ENCODE measurements at regions not wholly inside any gene's neighbourhood (a gene's known extent, or its start where the extent isn't known, plus 50 kb on each side); places are given as distances from the start of the nearest gene placed in this dataset.
"Not testable (repeated sequence)": the region's sequence is repeated elsewhere in the genome, so short reads cannot be mapped to it uniquely, and the experiment has no call there.

DNA sequence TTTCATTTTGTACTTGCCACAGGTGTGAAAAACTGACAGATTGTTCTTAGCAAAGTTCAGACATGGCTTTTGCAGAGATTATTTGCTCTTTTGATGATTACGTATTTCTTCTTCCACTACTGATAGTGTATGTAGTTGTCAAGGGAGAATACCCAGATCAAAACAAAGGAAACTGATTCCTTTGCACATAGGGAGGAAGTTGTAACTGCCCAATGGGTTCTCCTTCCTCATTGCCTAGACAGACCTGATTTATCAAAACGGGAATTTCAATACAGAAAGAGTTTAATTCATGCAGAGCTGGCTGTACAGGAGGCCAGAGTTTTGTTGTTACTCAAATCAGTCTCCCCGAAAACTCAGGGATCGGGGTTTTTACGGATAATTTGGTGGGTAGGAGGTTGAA lies 214.7 kb downstream of the BCAS1 start:
- DNase-seq, result no peak

DNA sequence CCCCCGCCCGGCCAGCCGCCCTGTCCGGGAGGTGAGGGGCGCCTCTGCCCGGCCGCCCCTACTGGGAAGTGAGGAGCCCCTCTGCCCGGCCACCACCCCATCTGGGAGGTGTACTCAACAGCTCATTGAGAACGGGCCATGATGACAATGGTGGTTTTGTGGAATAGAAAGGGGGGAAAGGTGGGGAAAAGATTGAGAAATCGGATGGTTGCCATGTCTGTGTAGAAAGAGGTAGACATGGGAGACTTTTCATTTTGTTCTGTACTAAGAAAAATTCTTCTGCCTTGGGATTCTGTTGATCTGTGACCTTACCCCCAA lies 215.8 kb downstream of the BCAS1 start:
- DNase-seq, result not testable (repeated sequence)

DNA sequence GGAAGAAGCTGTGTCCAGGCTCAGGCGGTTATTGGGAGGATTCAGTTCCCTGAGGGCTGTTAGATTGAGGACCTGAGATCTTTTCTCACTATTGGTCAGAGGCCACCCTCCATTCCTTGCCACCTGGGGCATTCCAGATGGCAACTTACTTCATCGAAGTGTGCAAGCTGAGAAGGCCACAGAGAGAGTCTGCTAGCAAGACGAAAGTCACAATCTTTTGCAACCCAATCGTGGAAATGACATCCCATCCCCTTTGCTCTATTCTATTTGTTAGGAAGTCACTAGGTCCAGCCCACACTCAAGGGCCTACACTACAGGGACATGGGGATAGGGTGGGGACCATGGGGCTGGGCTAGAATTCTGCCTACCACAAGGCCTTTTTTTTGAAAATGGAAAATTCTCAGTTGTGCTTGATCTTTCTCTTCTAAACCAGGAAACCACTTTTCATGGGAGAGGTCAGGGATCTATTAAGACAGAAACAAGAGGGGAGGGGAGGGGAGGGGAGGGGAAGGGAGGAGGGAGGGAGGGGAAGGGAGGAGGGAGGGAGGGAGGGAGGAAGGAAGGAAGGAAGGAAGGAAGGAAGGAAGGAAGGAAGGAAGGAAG lies 217.2 kb downstream of the BCAS1 start:
- no peak for DNase-seq

DNA sequence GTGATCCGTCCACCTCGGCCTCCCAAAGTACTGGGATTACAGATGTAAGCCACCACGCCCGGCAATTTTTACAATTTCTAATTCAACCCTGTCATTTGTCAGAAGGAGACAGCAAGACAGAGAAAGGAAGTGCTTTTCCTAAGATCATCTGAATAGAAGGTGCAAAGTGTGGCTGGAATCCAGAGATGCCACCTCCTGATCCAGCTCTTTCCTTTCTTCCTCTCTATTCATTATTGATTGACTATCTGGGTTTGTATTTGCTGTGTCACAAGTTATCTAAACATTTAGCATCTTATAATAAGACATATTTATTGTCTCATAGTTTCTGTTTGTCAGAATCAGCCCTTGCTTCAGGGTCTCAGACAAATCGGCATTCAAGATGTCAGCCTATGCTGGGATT lies 217.7 kb downstream of the BCAS1 start:
- DNase-seq, result no peak

DNA sequence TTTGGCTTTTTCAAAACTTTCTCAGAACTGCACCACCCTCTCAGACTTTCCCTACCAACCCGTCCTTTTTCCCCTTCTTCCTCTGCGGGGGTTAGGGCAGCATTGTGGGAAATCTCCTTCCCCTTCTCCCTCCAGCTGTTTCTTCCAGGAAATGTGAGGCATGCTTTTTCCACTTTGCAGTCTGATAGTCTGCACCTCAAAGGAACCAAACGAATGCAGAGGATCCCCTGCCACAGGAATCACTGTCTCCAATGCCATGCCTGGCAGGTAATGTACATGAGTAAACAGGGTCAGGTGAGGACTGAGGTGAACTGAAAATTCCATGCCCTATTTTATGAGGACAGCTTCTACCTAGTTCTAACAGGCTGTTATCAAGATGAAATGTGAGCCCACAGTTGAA lies 218.4 kb downstream of the BCAS1 start:
- DNase-seq, result no peak

DNA sequence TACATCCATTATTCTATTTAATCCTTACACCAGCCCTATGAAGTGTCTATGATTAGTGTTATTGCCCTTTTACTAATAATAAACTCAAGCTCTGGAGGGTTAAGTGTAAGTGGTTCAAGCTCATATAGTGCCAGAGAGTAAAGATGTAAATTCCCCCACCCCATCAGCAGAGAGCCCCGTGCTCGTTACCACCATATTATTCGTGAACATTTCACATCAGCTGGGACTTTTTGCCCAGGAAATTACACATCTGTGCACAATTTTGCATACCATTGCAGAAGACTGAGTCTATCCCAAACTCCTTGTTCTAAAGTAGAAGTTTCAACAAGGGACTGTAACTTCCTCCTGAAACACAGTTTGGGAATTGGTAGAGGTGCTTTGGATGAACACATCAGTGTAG lies 220.1 kb downstream of the BCAS1 start:
- no peak for DNase-seq

DNA sequence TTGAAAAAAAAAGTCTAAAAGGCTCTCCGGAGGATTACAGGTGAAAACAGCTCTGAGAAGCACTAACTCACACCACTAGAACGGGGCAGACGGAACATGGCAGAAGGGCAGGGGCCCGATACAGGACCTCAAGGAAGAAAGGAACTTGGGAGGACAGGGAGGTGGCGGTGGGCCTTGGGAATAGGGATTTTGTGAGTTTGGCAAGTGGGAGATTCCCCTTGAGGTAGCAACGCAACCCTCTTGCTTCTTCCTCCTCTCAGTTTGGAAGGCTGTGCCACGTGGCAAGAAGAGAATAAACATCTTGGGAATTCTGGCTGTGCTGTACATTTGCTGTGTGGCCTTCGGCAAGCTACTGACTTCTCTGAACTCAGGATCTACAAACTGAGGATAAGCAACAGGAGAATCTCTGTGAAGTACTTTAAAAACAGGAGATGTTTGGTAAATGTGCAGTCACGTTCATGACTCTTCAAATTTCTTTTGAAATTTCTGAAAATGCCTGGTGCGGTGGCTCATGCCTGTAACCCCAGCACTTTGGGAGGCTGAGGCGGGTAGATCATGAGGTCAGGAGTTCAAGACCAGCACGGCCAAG lies 220.8 kb downstream of the BCAS1 start:
- DNase-seq, result no peak

DNA sequence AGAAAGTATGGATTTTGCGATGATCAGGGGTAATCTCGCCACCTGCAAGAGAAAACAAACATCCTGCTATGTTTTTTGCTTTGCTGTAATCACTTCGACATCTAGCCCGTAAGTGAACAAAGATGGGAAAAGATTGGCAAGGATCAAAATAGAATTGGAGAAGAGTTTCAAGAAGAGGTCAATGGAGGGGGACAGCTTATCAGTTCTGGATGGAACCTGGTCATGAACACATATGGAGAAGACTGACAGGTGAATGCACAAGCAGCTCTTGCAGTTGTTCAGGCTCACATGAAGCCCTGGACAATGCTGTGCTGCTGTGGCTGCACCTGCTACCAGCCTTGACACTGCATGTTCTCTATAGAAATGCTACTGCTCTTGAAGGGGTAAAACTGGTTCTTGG lies 222.1 kb downstream of the BCAS1 start:
- DNase-seq, result no peak

DNA sequence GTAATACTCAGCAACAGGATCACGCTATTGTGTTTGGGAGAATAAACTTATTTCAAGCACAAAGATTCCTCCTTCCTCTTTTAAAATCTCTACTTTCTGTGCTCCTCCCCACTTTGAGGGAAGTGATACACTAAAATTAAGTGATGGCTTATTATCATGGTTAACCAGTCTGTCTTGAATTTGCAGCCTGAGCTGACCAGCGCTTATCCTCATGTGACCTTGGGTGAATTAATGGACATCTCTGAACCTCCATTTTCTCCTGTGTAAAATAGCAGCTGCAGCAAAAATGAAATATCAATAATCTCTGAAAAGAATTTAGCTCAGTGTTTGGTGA lies 222.6 kb downstream of the BCAS1 start:
- no peak for DNase-seq

DNA sequence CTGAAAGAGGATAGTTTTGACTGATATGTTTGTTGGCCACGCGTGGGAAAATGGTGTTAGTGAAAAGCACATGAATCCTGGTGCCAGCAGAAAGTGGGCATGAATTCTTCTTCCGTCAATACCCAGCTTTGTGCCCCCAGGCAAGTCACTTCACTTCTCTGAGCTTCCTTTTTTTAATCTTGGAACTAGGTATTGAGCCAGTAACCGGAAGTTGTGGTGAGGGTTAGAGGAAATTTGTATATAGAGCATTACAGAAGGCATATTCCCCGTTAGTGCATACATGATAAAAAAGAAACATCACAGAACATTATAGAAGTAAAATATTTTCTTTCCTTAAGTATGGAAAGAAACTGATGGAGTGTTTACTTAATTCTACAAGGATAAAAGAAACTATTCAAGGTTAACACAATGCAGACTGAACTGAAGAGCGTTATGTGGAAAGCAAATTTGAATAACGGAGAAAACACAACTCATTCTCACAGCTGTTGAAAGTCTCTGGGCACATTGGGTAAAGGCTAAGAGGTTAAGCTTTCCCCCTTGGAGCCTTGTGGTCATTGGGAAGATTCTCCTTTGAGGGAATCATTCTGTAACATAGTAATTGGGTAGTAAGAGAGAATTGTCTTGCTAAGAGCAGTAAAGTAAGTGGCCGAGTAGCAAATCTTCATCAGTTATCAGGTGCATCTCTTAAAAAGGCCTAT lies 223.1 kb downstream of the BCAS1 start:
- DNase-seq, result no peak

DNA sequence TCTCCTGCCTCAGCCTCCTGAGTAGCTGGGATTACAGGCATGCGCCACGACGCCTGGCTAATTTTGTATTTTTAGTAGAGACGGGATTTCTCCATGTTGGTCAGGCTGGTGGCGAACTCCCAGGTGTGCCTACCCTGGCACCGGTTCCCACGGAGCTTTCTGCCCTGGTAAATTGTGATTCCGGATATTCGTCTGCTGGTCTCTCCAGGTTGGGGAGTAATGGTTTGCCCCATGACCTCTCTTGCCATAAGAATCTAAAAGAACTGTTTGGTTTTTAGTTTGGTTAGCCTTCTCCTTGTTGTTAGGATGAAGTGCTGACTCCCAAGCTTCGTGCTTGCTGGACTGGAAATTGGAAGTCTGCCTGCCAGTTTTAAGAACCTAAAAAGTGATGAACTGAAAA lies 223.8 kb downstream of the BCAS1 start:
- no peak for DNase-seq

DNA sequence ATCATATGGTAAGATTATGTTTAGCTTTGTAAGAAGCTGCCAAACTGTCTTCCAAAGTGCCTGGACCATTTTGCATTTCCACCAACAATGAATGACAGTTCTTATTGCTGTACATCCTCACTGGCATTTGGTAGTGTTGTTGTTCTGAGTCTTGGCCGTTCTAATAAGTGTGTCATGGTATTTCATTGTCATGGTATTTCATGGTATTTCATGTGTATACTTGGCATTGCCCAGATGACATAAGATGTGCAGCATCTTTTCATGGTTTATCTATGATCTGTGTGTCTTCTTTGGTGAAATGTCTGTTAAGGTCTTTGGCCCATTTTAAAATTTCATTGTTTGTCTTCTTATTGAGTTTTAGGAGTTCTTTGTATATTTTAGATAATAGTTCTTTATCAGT lies 224.4 kb downstream of the BCAS1 start:
- DNase-seq, result no peak

DNA sequence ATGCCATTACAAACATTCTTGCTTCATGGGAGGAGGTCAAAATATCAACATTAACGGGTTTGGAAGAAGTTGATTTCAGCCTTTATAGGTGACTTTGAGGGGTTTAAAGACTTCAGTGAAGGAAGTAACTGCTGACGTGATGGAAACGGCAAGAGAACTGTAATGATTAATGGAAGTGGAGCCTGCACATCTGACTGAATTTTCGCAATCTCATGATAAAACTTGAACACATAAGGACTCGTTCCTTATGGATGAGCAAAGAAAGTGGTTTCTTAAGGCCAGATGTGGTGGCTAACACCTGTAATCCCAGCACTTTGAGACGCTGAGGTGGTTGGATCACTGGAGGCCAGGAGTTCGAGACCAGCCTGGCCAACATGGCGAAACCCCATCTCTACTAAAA lies 226.1 kb downstream of the BCAS1 start:
- DNase-seq, result no peak

DNA sequence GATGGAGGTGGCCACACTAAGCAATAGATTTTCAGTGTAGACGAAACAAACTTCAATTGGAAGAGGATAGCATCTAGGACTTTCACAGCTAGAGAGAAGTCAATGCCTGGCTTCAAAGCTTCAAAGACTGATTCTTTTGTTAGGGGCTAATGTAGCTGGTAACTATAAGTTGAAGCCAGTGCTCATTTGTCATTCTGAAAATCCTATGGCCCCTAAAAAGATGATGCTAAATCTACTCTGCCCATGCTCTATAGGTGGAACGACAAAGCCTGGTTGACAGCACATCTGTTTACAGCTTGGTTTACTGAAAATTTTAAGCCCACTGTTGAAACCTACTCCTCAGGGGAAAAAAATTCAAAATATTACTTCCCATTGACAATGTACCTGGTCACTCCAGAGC lies 226.7 kb downstream of the BCAS1 start:
- DNase-seq, result no peak

DNA sequence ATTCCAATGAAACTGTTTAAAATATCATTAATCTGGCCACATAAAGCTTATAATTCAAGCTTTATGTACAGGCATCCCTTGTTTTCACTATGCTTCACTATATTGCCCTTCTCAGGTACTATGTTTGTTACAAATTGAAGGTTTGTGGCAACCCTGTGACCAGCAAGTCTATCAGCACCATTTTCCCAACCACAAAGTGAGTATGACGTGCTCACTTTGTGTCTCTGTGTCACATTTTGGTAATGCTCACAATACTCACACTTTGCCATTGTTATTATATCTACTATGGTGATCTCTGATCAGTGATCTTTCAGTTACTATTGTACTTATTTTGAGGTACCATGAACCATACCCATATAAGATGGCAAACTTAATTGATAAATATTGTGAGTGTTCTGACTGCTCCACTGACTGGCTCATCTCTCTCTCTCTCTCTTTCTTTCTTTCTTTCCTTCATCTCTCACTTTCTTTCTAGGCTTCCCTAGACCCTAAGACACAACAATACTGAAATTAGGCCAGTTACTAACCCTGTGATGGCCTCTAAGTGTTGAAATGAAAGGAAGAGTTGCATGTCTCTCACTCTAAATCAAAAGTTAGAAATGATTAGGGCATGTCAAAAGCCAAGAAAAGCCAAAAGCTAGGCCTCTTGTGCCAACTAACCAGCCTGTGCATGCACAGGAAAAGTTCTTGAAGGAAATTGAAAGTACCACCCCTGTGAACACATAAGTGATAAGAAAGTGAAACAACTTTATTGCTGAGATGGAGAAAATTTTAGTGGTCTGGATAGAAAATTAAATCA lies 227.9 kb downstream of the BCAS1 start:
- no peak for DNase-seq

DNA sequence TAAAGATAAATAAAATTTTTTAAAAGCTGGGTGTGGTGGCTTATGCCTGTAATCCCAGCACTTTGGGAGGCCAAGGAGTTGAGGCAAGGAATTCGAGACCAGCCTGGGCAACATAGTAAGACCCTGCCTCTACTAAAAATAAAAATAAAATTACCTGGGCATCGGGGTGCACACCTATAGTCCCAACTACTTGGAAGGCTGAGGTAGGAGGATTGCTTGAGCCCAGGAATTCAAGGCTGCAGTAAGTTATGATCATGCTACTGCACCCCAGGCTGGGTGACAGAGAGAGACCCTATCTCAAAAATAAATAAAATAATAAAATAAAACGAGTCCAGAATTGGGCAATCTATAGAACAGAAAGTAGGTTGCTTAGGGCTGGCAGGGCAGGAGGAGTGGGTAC lies 228.7 kb downstream of the BCAS1 start:
- no peak for DNase-seq

DNA sequence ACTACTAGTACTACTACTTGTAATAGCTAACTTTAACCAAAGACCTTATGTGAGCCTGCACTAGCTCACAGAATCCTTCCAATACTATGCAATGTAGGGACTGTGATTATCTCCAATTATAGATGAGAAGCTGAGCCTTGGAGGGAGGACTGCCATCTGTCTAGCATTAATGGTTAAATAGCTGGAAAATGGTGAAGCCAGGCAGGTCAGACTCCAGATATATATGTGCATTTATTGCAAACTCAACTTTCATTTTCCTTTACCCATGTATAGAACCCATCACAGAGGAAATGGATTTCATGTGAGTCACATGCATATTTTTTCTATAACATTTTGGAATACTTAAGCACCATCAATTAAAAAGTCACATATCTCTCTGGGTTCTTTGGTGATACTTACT lies 229.9 kb downstream of the BCAS1 start:
- no peak for DNase-seq

DNA sequence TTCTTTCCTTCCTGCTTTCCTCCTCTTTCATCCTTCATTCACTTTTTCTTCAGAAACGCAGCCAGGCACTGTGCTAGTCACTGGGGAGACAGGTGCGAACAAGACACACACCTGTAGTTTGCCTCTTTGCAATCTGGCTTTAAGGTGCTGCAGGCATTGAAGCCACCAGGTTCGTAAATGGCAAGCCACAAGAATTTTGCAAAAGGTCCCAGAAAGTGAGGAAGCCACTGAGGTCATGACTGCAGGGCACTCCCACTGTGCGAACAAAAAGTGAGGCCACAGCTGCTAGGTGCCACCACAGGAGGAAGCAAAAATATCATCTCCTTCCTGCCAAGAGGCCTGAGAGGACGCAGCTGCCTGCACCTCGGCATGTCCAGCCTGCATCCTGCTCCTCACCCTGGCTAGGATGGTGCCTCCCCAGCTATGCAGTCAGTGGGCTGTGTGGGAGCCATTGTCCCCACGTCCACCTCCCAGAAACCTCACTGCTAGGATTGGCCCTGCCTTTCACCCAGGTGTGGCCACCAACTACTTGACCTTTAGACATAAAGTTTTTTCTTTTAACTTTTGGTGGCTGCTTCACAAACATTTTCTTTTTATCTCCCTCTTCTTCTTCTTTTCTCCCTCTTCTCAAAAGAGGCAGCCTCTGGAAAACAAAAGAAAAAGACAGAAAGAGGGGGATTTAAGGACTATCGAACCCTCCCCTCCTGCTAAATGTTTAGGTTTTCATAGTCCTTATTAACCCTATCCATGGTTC lies 230.8 kb downstream of the BCAS1 start:
- no peak for DNase-seq

DNA sequence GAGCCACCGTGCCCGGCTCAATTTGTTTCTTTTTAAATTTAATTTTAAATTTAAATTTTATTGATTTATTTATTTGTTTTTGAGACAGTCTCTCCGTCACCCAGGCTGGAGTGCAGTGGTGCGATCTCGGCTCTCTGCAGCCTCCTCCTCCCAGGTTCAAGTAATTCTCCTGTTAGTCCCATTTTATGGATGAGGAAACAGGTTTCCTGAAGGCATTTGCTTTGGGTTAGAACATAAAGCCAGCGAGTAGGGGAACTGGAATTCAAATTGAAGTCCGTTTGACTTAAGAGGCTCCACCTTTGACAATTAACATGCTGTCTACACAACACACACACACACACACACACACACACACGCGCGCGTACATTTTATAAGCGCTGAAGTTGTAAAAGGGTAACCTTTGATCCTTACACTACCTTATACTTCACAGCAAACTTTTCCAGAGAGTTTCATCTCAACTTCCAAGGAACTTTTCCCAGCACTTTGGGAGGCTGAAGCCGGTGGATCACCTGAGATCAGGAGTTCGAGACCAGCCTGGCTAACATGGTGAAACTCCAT lies 232.0 kb downstream of the BCAS1 start:
- DNase-seq, result no peak

DNA sequence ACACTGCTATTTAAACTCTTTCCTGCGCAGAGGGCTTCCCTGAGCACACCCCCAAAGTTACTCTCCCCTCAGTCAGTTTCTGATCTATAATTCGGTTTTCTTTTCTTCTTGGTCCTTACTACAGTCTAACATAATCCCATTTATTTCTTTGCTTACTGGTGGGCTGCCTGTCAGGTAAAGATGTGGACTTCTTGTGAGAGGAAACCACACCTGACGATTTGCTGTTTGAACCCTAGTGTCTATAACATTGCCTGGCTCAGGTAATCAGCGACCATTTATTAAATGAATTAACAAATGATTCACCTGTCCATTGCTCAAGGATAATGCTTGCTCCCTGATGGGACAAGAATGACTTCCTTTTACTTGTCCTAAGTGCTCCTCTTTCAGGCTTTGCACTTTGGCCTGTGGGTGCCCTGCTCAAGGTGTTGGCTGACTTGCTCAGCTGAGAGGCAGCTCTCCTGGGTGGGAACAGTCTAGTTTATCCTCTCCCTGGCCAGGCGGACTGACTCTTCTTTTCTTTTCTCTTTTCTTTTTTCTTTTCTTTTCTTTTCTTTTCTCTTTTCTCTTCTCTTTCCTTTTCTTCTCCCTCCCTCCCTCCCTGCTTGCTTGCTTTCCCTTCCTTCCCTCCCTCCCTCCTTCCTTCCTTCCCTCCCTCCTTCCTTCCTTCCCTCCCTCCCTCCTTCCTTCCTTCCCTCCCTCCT lies 233.1 kb downstream of the BCAS1 start:
- no peak for DNase-seq

DNA sequence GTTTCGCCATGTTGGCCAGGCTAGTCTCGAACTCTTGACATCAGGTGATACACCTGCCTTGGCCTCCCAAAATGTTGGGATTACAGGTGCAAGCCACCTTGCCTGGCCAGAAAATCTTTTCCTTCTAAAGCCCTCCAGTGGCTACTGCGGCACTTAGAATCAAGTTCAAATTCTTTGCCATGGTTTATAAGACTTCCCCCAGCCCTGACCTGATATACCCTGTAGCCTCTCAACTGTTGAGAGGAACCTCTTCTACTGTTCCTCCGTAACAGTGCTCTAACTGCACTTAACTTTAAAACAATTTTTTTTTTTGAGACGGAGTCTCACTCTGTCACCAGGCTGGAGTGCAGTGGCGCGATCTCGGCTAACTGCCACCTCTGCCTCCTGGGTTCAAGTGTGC lies 235.6 kb downstream of the BCAS1 start:
- no peak for DNase-seq

DNA sequence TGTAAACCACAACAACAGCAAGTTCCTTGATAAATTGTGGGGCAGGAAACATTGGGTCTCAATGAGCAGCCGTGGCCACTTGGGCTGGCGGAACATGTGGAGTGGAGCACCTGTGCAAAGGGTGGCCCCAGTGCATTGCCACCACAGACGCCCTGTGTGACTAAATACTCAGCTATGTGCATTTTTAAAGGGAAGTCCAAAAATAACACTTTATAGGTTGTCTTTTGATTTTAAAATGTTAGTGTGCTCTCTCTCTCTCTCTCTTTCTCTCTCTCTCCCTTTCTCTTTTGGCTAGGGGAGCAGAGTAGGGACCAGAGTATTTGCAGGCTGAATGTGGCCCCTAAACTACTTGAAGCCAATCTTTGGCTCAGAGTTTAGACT lies 236.3 kb downstream of the BCAS1 start:
- DNase-seq, result no peak

Measured in left hindlimb (tissue), 1 donor.